ENCODE measurements at regions not wholly inside any gene's neighbourhood (a gene's known extent, or its start where the extent isn't known, plus 50 kb on each side); places are given as distances from the start of the nearest gene placed in this dataset.

GRCh38 chrX:25219480-25219879 is 203.7 kb upstream of the ARX start:
- DNase-seq (ENCODE audit: low read depth) = no peak

GRCh38 chrX:25213611-25214010 is 197.8 kb upstream of the ARX start:
- DNase-seq (ENCODE audit: low read depth) = no peak

- DNase-seq (ENCODE audit: low read depth) = no peak
Observed at GRCh38 chrX:25207803-25208475, 192.2 kb upstream of the ARX start.

- no peak for DNase-seq (ENCODE audit: low read depth)
Observed at GRCh38 chrX:25206778-25207177, 191.0 kb upstream of the ARX start.

GRCh38 chrX:25204182-25204581 is 188.4 kb upstream of the ARX start:
- no peak for DNase-seq (ENCODE audit: low read depth)

GRCh38 chrX:25202827-25203226 is 187.1 kb upstream of the ARX start:
- no peak for DNase-seq (ENCODE audit: low read depth)

- DNase-seq (ENCODE audit: low read depth) = no peak
Observed at GRCh38 chrX:25198891-25199290, 183.1 kb upstream of the ARX start.

- DNase-seq (ENCODE audit: low read depth) = no peak
Observed at GRCh38 chrX:25198253-25198652, 182.5 kb upstream of the ARX start.

- DNase-seq (ENCODE audit: low read depth) = no peak
Observed at GRCh38 chrX:25196221-25196620, 180.5 kb upstream of the ARX start.

GRCh38 chrX:25191403-25191802 is 175.6 kb upstream of the ARX start:
- DNase-seq (ENCODE audit: low read depth) = no peak

GRCh38 chrX:25181775-25182174 is 166.0 kb upstream of the ARX start:
- DNase-seq (ENCODE audit: low read depth) = no peak

- no peak for DNase-seq (ENCODE audit: low read depth)
Observed at GRCh38 chrX:25180242-25180641, 164.5 kb upstream of the ARX start.

- DNase-seq (ENCODE audit: low read depth) = no peak
Observed at GRCh38 chrX:25178555-25178954, 162.8 kb upstream of the ARX start.

GRCh38 chrX:25175743-25176142 is 160.0 kb upstream of the ARX start:
- DNase-seq (ENCODE audit: low read depth) = no peak

GRCh38 chrX:25175171-25175570 is 159.4 kb upstream of the ARX start:
- no peak for DNase-seq (ENCODE audit: low read depth)

- no peak for DNase-seq (ENCODE audit: low read depth)
Observed at GRCh38 chrX:25166546-25166945, 150.8 kb upstream of the ARX start.

- DNase-seq (ENCODE audit: low read depth) = no peak
Observed at GRCh38 chrX:25166145-25166544, 150.4 kb upstream of the ARX start.

- DNase-seq (ENCODE audit: low read depth) = no peak
Observed at GRCh38 chrX:25158635-25159034, 142.9 kb upstream of the ARX start.

GRCh38 chrX:25156832-25157231 is 141.1 kb upstream of the ARX start:
- DNase-seq (ENCODE audit: low read depth) = no peak

GRCh38 chrX:25156323-25156722 is 140.6 kb upstream of the ARX start:
- no peak for DNase-seq (ENCODE audit: low read depth)

GRCh38 chrX:25154168-25154567 is 138.4 kb upstream of the ARX start:
- no peak for DNase-seq (ENCODE audit: low read depth)

- no peak for DNase-seq (ENCODE audit: low read depth)
Observed at GRCh38 chrX:25151749-25152148, 136.0 kb upstream of the ARX start.

GRCh38 chrX:25144043-25144940 is 128.5 kb upstream of the ARX start:
- peak; percentile 7 for DNase-seq (ENCODE audit: low read depth)

GRCh38 chrX:25143596-25143995 is 127.8 kb upstream of the ARX start:
- no peak for DNase-seq (ENCODE audit: low read depth)

Measured in activated T-helper 9 cell treated with anti-CD3 and anti-CD28 coated beads, Interleukin-2, amount 50 U/mL, for 16 hours (primary cell).